A673 (cell line): ENCODE measurements at regions not wholly inside any gene's neighbourhood (a gene's known extent, or its start where the extent isn't known, plus 50 kb on each side); places are given as distances from the start of the nearest gene placed in this dataset.

Experiments
- EZH2 ChIP-seq: fragments of 200-600 bp; sonication (generic); IDR thresholded peaks from 2 replicates; pipeline ENCODE4 v1.6.1; 2017; ENCODE audit warnings: borderline replicate concordance, low read depth, mild to moderate bottlenecking, mixed read lengths, antibody characterized with exemption, low read length; ENCODE audit not compliant: poor library complexity, severe bottlenecking
- TF ChIP-seq, protein P1 (sequence below): fragments of 300-800, 200-600 bp; sonication (generic); conservative IDR thresholded peaks from 2 replicates; pipeline ENCODE4 v1.5.1; 2017; ENCODE audit warnings: low read depth, mild to moderate bottlenecking, antibody characterized with exemption, low read length, moderate library complexity, mixed read lengths

DNA sequence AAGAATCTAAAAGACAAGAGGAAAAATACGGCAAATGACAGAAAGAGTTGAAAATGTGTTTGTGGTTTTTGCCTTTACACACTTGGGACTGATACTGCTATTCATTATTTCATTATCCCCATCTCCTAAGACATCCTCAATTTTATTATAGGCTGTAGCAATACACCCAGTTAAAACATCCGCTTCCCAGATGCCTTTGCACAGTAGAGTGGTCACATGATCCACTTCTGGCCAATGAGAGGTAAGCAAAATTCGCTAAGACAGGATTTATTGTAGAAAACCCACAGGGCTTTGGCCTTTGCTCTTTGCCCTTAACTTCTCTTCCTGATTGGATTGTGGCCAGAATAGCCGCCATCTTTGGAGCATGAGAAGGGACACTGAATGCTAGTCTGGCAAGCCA is 53.2 kb upstream of the BOC start:
- TF ChIP-seq, protein P1, sequence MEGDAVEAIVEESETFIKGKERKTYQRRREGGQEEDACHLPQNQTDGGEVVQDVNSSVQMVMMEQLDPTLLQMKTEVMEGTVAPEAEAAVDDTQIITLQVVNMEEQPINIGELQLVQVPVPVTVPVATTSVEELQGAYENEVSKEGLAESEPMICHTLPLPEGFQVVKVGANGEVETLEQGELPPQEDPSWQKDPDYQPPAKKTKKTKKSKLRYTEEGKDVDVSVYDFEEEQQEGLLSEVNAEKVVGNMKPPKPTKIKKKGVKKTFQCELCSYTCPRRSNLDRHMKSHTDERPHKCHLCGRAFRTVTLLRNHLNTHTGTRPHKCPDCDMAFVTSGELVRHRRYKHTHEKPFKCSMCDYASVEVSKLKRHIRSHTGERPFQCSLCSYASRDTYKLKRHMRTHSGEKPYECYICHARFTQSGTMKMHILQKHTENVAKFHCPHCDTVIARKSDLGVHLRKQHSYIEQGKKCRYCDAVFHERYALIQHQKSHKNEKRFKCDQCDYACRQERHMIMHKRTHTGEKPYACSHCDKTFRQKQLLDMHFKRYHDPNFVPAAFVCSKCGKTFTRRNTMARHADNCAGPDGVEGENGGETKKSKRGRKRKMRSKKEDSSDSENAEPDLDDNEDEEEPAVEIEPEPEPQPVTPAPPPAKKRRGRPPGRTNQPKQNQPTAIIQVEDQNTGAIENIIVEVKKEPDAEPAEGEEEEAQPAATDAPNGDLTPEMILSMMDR = no peak
- TF ChIP-seq EZH2 = no peak
